HG02938 (cell line): ENCODE measurements at regions not wholly inside any gene's neighbourhood (a gene's known extent, or its start where the extent isn't known, plus 50 kb on each side); places are given as distances from the start of the nearest gene placed in this dataset.

Source experiments
- ATAC-seq: cut with Tn5 transposase; IDR thresholded peaks from one replicate; pipeline ENCODE4 v1.9.1; 2021; ENCODE audit warnings: mild to moderate bottlenecking, moderate library complexity; ENCODE audit not compliant: unreplicated experiment

DNA sequence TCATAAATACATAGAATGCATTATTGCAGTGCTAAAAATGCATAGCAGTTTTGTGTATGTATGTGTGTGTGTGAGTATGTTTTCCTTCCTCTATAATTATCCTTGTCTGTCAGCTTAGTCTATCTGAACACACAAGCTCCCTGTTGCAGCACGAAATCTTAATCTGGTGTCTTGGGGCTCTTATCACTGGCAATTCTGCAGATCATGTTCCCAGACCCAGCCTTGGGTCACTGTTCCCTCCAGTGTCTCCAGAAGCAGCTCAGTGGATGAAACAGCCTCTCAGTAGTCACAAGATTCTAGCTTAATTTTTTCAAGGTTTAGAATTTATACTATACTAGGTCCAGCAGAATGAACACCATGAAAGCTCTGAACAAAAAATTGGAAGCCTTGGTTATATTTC is 777.9 kb downstream of the MRPL39 start:
- no peak for ATAC-seq

DNA sequence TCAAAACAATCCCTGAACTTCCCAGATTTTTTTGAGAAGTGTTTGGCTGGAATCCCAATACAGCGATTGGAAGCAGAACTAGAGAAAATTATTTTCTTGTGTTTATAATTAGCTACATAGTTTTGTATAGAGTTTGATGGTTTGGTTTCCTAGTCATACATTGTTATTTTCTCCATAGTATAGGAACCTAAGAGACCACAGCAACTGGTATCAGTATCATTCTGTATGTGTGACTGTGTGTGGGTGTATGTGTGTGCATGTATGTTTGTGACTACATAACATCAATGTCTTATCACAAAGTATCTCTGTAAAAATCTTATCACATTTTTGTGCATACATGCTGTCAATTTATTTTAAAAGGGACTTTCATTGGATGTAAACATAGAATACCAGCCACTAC is 780.5 kb downstream of the MRPL39 start:
- peak; percentile 46 for ATAC-seq

DNA sequence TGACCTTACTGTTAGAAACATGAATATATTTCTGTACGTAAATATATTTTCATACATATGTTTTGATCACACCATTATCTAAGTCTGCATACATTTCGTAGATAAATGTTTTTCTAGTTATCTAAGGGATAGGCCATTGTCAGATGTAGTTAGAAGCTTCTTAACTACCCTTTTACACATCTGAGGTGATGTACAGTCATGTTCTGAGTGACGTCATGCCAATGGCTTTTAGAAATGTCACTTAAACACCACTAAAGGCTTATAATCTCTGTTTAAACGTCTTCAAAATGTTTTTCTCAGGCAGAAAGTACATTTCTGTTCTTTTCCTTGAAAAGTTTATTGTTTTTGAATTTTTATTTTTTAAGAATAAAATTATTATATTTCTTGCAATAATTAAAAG is 781.9 kb downstream of the MRPL39 start:
- ATAC-seq: no peak

DNA sequence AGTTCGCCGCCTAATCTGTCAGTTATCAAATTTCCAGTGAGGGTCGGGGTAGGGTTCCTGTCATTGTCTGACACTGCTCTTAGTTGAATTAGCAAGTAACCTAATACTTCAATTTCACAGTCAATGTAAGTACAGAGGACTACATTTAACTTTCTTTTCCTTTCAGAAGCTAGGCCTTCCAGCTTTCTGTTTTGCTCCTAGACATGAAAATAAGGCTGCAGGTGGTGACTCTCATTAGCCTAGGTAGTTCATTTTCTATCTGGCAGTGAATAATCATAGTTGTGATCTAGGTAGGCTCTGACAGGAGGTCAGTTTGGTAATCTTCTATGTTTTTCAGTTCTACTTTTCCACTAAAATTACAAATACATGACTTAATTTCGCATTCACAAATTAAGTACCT is 783.1 kb downstream of the MRPL39 start:
- no peak for ATAC-seq

DNA sequence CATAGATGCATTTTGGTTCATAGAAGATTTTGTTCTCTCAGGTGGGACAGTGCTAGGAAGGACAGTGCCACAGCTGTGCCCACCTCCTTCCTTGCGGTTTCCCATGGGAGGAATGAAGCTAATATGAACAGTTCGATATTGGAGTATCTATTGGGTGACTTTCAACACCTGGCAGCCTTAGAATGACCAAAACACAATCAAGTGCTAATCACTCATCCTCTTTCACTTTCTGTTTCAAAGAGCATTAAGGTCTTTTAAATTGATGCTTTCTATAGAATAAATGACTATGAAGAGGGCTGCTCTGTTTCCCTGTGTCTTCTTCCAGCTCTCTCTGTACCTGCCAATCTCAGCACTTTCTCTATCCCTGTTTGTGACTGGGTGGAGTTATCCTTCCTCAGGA is 784.0 kb downstream of the MRPL39 start:
- ATAC-seq: no peak

DNA sequence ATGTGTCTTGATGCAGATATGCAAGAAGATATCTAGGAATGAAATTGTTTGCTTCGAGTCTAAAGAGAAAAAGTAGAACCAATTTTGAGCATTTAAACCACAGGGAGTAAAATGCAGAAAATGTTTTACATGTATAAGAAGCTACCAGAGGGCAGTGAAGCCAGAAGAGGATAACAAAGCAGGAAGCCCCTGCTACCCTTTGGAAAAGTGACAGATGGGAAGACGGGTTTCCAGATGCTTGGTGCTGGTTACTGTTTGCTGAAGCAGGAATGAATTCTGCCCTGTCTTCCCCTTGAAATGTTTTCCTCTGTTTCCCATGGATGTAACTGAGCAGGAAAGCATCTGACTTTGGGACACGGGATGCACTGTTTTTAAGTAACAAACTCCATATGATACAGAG is 822.2 kb downstream of the MRPL39 start:
- no peak for ATAC-seq

DNA sequence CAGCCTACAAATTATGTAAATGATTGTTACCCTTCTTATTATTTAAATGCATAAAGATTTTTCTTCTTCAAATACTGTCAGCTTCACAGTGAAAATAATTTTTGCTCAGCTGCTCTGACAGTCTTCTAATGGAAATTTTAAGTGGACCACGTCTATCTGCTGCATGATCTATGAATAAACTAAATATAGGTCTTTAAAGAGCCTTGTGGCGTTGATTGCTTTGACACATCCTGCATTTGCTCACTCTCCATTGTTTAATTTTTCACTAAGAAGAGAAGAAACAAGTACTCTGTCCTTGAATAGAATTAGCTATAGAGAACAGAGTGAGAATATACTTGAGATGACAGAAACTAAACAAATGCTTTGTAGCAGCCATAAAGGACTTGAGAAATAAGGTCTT is 826.1 kb downstream of the MRPL39 start:
- no peak for ATAC-seq

DNA sequence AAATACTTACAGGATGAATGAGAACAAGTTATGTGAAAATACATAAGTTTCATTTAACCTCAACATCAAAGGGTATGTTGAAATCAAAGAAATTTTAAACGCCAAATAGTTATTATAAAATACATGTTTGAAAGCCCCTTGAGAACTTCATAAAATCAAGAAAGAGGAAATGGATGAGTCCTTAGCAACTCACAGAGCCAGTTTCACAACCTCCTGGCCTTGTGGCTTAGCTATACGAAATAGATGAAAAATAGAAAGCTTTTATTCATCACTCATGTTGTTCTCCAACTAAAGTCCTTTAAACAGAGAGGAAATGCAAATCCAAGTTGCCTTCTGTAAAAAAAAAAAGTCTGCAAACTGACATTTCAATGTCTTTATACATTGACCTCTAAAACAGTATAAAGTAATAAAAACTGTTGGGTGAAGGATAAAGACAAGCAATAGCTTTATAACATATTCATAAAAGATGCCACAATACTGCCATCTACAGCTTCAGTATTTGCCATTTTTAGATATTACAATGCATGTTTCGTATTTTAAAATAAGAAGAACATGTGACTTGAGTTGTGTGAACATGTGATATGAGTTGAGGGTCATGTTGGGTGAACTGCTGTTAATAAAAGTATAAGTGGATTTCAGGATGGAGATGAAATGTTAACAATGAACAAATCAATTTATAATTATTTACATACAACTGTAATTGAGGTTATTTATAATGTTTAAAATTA is 847.8 kb downstream of the MRPL39 start:
- no peak for ATAC-seq

DNA sequence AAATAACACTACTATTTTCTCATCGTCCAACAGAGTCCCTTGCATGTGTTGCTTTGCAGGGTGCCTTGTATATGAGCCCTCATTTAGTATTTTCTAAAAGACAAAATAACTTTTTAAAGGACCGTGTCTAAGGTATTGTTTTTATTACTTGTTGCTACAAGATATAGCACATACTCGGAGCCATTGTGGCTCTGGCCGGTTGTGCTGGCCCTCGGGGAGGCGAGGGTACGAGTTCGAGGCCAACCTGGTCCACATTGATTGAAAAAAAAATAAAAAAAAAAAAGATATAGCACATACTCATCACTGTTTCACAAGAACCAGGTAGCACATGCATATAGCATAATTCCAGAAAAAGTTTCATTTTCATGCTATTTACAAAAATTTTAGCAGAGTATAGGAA is 869.2 kb downstream of the MRPL39 start:
- ATAC-seq: no peak

DNA sequence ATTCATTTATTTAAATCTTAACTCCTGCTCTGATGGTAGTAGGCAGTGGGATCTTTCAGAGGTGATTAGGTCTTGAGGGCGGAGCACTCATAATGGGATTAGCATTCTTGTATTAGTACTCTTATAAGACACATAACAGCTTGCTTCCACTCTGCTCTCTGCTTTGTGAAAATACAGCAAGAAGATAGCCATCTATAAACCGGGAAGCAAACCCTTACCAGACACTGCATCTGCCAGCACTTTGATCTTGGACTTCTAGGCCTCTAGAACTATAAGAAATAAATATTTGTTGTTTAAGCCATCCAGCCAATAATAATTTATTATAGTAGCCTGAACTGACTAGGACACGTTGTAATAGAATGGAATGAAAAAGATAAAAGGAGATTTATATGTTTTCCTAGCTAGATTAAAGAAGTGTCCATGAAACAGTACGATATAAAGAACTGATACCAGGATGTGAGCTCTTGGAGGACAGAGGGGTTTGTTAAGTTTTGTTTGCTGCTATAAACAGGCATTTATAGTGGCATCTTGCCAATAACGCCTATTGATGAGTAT is 869.9 kb downstream of the MRPL39 start:
- ATAC-seq: no peak

DNA sequence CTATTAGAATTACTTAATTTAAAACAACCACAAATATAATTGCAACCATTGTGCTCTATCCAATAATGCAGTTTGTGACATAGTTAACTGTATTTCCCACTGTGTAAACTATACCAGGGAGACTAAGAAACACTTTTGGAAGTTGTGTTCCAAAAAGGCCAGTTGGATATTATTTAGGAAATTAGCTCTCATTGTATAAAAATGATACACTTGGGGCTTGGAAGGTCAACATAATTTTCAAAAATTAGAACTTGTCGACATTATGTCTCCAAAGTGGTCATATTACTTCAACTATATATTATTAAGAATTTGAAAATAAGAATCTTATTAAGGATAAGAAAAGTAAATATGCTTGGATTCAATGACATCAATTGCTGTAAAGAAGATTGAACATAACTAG is 876.6 kb downstream of the MRPL39 start:
- no peak for ATAC-seq

DNA sequence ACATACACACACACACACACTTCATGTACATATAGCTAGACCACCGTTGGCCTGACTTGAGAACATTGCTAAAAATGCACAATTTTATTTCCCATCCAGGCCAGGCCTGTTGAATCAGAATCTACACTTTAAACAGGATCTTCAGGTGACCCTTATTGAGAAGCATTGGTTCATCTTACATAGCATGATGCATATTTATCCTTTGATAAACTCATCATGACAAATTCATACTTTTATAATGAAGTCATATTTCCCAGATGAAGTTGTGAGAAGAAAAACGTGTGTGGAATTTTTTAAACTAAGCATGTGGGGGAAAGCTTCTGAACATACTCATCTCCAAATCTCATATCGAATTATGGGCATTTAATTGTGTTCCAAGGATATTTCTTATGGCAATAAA is 877.7 kb downstream of the MRPL39 start:
- ATAC-seq: no peak

DNA sequence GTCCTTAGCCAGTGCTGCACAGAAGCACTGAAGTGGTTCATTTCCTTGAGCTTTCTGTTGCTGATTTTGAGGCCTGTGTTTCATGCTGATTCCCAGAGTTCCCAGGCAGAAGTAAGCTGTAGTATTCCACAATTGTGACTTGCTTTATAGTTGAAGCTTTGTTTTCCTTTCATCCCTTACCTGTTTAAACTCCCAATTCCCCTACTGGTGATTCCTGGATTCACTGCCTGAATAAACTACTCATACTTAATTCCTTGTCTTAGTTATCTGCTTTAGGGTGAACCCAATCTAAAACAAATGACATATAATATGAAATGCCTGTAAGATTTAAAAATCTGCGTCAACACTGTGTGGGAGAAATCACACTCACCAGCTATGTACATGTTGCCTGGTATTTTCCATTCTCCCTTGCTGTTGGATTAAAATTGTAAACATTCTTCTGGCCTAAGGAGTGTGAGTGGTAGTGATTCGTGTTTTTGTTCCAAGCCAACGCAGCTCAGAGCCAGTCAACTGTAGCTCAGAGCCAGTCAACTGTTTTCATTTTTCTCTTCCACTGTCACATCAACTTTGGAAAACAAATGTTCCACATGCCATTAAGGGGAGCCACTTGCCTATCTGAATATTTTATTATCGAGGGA is 879.4 kb downstream of the MRPL39 start:
- ATAC-seq: no peak

DNA sequence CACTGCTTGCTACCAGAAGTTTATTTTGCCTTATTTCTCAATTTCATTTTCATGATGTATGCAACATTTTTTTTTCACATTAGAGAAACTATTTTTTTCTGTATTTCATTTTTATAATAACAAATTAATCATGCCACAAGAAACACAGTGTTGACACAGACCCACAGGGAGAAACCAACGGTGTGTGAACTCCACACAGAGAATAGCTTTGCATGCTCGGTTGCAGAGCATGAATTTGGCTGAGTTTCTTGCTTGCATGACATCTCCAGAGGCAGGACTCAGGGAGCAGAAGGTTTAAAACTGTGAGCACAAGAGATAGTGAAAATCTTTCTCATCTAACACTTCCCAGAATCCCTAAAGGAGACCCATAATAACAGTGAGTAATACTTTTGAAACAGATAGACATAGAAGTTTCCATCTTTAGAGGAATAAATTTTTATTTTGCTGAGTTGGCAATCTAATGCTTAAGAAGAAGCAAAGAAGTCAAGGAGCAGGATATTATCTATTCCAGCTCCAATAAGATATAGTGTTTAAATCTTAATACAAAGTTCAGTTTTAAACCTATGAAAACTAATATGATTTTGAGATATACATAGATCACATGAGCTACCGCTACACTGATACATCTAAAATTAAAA is 890.9 kb downstream of the MRPL39 start:
- no peak for ATAC-seq

DNA sequence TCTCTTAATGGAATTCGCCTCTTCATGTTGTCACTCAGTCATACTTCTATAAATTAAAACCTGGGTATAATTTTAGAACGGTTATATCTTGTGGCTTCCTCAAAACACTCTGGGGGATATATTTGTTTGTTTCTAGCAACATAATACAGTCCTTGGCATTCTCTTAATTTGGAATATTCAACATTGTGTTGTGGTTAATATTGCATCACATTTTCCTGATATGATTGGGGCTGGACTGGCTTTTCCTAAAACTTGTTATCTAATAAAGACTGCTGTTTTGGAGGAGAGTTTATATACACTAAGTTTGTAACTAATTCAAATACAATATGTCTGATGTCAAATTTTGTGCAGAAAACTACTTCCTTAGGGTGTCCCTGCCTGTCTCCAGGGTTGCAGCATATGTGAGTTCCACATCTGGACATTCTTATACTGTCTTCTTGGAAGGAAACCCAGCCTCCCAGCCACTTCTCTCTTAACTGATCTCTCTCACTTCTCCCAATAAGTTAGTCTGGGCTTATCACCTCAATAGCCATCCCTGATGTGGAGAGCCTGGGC is 892.6 kb downstream of the MRPL39 start:
- ATAC-seq: no peak

DNA sequence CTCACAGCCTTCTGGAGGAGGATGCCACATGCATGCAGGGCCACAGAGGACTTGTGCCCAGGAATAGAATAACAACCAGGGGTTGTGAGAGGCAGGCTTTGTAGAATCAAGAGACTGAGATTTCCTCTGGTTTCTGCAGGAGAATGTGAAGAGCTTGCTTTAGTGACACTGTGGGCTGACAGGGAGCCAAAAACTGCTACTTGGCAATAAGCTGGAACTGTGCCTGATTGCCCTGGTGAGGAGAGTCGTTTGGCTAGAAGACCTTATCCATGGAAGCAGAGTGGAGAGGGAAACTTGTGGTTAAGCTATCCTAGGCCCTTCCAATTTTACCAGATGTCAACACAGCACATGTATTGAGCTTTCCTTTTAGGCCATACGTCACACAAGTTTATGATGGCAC is 902.1 kb downstream of the MRPL39 start:
- ATAC-seq: no peak

DNA sequence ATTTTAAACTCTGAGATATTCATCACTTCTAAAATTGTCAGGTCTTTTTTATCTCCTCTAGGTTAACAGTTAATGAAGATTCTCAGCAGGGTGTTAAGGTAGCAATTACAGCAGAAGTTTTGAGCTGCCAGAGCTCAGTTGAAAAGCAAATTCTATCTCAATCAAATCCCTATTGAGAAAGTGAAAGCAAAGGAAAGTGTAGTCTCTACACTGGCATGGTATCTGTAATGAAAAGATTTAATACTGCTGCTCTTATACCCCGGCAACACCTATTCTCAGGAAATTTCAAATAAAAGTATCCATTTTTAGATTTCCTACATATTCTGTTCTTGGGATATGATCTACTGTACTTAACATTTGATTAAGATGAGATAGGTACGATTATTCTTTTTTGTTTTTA is 913.5 kb downstream of the MRPL39 start:
- ATAC-seq: no peak

DNA sequence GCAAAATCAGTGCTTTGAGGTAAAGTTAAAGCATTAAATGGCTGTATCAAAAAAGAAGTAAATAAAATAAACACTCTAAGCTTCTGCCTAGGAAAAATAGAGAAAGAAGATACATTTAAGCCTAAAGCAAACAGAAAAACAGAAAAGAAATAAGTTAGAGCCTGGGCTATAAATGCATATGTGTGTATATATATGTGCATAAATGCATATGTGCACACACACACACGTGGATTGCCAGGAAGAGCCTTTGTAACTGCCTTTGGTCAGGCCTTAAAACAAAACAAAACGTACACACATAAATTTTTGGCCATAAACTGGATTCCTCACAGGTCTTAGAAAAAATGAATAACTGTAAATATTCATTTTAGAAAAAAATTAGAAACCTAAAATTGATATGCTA is 925.8 kb downstream of the MRPL39 start:
- ATAC-seq: no peak

DNA sequence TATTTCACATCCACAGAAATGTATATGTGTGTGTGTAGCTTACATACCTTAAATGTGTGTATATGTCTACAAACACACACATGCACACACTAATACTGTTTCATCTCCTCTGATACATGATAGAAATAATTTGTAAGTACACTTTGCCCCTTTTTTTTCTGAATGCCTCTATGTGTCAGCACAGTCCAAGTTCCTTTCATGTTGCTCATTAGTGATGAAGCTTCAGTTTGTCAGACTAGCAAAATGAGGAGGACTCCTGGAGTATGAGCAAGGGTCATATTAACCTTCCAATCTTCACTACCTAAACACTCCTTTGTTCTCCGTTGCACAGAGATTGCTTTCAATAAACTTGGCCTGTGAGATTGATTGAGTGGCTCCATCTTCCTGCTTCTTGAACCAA is 935.4 kb downstream of the MRPL39 start:
- no peak for ATAC-seq

DNA sequence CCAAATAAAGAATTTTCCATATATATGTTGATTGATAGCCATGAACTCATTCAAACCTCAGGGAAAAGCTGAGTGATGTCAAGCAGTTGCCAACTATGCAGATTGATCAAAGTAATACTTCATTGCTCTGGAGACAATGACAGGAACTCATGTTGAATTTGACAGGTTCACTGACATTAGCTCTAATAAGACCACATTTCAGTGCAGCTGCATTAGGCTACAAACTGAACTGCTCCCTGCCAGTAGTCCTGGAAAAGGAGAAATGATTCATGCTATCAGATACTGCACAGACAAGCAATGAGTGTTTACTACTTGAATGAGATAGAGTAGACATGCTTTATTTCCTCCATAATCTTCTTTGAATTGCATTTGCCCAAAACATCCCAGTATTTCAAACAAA is 948.4 kb downstream of the MRPL39 start:
- ATAC-seq: no peak

DNA sequence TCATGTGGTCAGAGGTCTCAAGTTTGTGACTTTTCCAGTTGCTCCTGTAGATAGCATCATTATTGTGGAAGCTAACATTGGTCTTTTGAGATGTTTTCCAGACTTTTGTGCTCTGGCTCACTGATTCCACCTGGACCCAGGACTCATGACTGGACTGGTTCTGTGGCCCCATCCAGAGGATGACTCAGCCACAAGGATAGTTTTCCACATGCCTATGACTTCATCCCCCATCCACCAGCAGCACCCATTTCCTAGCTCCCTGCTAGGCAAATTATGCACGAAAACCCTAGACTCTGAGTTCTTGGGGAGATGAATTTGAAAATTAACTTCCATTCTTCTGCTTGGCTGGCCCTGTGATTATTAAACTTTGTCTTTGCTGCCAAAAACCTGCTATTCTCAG is 949.3 kb downstream of the MRPL39 start:
- ATAC-seq: no peak

DNA sequence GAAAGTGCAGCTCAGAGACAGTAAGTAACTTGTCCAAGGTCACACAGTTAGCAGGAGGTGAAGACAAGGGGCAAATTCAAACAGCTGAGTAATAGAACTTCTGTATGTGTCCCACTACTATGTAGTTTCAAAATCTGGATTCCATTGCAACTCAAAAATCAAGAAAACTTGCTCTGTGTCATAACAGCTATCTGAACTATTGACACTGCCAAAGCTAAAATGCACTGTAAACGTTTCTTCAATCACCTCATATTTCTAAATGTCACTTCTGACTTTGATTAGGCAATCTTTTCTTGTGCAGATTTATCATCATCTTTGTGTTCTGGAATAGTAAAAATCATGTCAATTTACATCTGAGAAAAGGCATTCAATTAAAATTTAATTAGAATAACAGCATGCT is 957.6 kb downstream of the MRPL39 start:
- no peak for ATAC-seq
